Muscle layer of colon (tissue), 2 donors: ENCODE measurements at regions not wholly inside any gene's neighbourhood (a gene's known extent, or its start where the extent isn't known, plus 50 kb on each side); places are given as distances from the start of the nearest gene placed in this dataset.

Source experiments
- H3K27ac ChIP-seq: one replicate; pipeline ENCODE4 v1.7.0; 2013; ENCODE audit warnings: low read depth, mild to moderate bottlenecking, low read length, moderate library complexity
- H3K27me3 ChIP-seq, 2 donors: one replicate each; pipeline ENCODE4 v1.7.0; 2013; ENCODE audit warnings: low read length in 2 of 2, mild to moderate bottlenecking in 2 of 2; ENCODE audit not compliant: insufficient read depth in 2 of 2, control insufficient read depth in 1 of 2
- H3K36me3 ChIP-seq: one replicate; pipeline ENCODE4 v1.7.0; 2013; ENCODE audit warnings: mild to moderate bottlenecking, low read length; ENCODE audit not compliant: insufficient read depth
- H3K4me1 ChIP-seq: one replicate; pipeline ENCODE4 v1.7.0; 2013; ENCODE audit warnings: mild to moderate bottlenecking, low read length; ENCODE audit not compliant: insufficient read depth
- H3K4me3 ChIP-seq, 2 donors: one replicate each; pipeline ENCODE4 v1.7.0; 2013; ENCODE audit warnings: low read length in 2 of 2, low read depth in 1 of 2, mild to moderate bottlenecking in 1 of 2, moderate library complexity in 1 of 2
- H3K9ac ChIP-seq: one replicate; pipeline ENCODE4 v1.7.0; 2013; ENCODE audit warnings: low read length
- H3K9me3 ChIP-seq: one replicate; pipeline ENCODE4 v1.7.0; 2013; ENCODE audit warnings: mild to moderate bottlenecking, low read length
- donor health status: abdominal sarcoma.
- donor health status: Adenocarcinoma of cecum.

DNA sequence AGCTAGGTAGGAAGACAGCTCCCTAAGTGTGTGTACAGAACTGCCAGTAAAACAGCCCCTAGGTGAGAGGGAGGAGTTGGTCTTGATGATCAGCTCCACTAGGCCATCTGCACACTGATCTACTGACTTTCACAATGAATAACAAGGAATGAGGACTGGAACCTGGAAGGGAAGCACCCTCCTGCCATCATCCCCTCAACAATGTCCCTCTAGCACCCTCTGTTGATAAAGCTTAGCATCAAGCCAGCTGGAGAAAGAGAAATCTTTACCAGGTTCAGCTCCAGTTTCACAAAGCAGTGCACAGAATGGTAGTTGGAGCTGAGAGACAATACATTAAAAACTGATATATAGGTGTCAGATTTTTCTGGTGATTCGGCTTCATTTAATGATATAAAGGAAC lies 57.2 kb upstream of the IRAK1BP1 start:
- Histone ChIP-seq H3K27me3 (no peaks in the 10 kb centered on the region), H3K4me1 (no peaks in the 10 kb centered on the region), H3K27ac (no peak overlapping the region), H3K36me3 (no peaks in the 10 kb centered on the region), H3K9me3 (no peaks in the 10 kb centered on the region), H3K4me3 (no peak overlapping the region), H3K9ac (no peak overlapping the region)

GRCh38 chr6:78810698-78811097 lies 56.7 kb upstream of the IRAK1BP1 start:
- Histone ChIP-seq H3K4me1 (no peaks in the 10 kb centered on the region), H3K36me3 (no peaks in the 10 kb centered on the region), H3K9ac (no peak overlapping the region), H3K4me3 (no peak overlapping the region), H3K9me3 (no peaks in the 10 kb centered on the region), H3K27ac (no peak overlapping the region), H3K27me3 (no peaks in the 10 kb centered on the region)
